A204.1 (cell line): ENCODE measurements at regions not wholly inside any gene's neighbourhood (a gene's known extent, or its start where the extent isn't known, plus 50 kb on each side); places are given as distances from the start of the nearest gene placed in this dataset.
"Not testable (repeated sequence)": the region's sequence is repeated elsewhere in the genome, so short reads cannot be mapped to it uniquely, and the experiment has no call there.

Experiments used
- FAIRE-seq: peaks from 2 replicates; lab custom pipeline; 2012; peaks lifted over from hg19 to GRCh38; lab: Jason Lieb, UNC

DNA sequence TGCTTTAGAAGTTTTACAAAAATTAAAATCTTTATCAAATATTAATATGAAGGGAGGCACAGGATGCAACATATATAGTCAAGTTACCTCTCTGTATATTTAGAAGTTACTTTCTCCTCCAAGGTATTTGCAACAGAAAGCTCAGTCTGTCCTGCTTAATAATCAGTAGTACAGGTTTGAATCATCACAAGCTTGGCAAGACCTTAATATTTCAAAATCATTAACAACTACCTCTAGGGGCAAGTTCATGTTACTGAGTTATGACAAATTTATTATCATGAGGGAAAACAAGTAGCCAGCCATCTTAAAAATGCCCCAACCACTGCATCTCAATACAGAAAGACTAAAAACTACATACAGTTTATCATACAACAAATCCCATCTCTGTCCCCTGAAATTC lies 116.0 kb downstream of the PMAIP1 start:
- FAIRE-seq: not testable (repeated sequence)

GRCh38 chr18:60013148-60013547 lies 113.4 kb downstream of the PMAIP1 start:
- FAIRE-seq: not testable (repeated sequence)

DNA sequence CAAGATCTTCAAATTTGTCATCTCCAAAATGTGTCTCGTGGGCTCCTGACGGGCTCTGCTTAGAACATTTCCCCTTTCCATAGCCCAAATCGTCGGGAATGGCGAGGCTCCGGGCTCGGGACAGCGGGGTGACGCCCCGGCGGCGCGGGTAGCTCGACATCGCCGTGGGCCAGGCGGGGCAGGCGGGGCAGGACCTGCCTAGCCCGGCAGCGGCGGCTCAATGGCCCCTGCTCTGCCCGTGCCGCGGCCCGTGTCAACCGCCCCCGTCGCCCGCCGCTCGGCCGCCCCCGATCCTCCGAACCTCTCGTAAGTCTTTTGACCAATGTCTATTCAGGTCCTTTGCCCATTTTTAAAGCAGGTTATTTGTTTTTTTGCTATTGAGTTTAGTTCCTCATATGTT lies 111.2 kb downstream of the PMAIP1 start:
- no peak for FAIRE-seq

DNA sequence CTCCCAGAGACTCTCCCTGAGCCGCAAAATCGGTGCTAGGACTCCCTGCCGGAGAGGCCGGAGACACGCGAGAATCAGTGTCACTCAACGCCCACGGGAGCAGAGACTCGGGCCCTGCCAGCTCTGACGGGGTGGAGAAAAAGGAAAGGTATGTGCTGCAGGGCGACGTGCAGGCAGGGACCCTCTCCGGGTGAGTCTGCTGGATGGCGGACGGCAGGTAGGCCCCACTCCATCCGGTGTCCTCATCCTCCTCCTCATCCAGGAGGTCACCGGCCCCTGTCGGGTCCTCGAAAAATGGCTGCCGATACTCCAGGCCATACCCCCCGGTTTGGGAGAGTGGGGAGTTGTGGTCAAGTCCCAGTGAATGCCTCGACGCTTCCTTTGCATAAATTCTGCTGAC lies 110.7 kb downstream of the PMAIP1 start:
- FAIRE-seq: no peak

- FAIRE-seq: no peak
Observed at GRCh38 chr18:60007661-60008060, 107.9 kb downstream of the PMAIP1 start.

DNA sequence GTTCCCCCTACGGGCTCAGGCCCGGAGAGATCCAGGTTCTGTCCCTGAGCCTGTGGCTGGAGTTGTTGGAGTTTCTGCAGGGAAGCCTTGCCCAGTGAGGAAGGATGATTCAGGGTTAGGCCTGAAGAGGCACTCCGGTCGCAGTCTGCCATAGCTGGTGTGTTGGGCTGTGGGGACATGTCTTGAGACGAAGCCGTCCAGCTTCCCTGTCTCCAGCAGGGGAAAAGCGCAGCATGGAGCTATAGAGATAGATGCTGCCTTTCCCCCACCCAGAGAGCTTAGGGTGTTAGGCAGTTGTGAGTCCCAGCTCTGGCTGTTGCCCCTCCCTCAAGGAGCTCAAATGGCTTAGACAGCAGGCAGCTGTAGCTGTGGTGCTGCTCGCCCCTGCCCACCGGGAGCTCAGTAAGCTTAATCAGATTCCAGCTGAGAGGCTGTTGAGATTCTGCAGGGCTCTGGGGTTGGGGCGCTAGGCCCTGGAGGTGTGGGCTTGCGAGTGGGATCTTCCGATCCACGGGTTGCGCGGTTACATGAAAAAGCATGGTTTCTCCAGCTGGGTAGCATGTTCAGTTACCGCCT lies 103.9 kb downstream of the PMAIP1 start:
- FAIRE-seq: no peak

GRCh38 chr18:59996370-59996966 lies 96.7 kb downstream of the PMAIP1 start:
- FAIRE-seq: no peak

DNA sequence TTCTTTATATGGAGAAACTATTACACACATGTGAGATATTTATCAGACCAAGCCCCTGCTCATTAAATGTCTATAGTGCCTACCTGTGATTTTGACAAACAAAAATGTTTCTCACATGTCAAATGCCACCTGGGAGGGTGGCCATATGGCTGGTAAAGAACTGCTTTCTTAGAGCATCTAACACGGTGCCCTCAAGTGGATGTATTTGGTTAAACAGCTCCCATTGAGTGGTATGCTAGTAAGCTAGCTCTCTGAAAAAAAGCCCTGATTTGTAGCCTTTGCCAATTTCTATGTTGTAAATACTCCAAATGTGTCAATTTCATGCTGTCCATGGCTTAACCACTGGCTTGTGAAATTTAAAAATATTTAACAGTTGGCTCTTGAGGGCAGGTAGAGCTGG lies 94.6 kb downstream of the PMAIP1 start:
- FAIRE-seq: no peak

GRCh38 chr18:59993560-59993959 lies 93.8 kb downstream of the PMAIP1 start:
- FAIRE-seq: no peak

- no peak for FAIRE-seq
Observed at GRCh38 chr18:59990121-59990823, 90.5 kb downstream of the PMAIP1 start.

DNA sequence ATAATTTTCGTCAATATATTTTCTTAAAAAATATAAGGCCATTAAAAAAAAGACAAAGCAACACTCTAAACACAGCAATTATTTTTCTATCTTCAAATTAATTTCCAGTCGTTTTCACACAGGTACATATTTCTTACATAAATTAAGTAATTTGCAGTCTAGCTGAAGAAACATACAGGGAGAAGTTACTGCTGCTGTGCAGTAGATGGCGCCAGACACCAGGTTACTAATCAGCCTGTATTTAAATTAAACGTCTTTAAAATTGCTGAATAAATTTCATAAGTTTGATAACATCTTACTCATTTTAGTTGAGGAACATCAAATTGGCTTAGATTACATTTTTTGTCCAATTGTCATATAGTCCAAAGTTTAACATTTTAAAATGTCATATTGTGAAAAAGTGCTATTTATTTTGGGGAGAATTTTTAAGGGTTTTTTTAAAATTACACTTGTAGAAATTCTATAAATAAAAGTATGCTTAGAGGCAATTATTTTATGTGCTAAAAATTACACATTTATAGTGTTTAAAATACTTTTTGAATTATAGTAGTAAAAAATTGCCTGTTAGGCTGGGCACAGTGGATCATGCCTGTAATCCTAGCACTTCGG lies 88.4 kb downstream of the PMAIP1 start:
- peak; percentile 95 for FAIRE-seq

DNA sequence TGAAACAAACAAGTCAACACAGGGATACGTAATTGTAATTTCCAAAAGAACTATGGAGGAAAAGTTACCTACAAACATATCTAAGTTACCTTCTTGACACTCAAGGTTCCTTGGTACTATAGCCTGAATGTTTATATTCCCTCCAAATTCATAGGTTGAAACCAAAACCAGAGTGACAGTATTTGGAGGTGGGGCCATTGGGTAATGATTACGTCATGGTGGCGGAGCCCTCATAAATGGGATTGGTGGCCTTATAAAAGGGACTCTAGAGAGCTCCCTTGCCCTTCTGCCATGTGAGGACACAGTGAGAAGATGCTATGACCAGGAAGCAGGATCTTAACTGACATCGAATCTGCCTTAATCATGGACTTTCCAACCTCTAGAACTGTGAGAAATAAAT lies 87.3 kb downstream of the PMAIP1 start:
- FAIRE-seq: no peak

GRCh38 chr18:59986139-59986538 lies 86.3 kb downstream of the PMAIP1 start:
- no peak for FAIRE-seq

DNA sequence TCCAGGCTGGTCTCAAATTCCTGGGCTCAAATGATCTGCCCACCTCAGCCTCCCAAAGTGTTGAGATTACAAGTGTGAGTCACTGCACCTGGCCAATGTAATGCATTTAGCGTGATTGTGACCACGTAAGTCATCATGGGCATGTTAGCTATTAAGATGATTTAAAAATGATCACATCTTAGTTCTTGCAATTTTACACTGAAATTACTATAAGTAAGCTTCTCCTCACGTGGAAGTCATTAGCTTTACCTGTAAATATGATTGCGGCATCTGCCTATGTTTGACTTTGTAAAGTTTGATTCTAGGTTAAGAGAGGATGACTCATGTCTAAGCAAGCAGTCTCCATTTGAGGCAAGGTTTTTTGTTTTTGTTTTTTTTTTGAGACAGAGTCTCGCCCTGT lies 85.5 kb downstream of the PMAIP1 start:
- no peak for FAIRE-seq

GRCh38 chr18:59983506-59983905 lies 83.7 kb downstream of the PMAIP1 start:
- no peak for FAIRE-seq

GRCh38 chr18:59980188-59980637 lies 80.4 kb downstream of the PMAIP1 start:
- FAIRE-seq: no peak

- FAIRE-seq: no peak
Observed at GRCh38 chr18:59971871-59972428, 72.2 kb downstream of the PMAIP1 start.

- not testable (repeated sequence) for FAIRE-seq
Observed at GRCh38 chr18:59971144-59971543, 71.3 kb downstream of the PMAIP1 start.

DNA sequence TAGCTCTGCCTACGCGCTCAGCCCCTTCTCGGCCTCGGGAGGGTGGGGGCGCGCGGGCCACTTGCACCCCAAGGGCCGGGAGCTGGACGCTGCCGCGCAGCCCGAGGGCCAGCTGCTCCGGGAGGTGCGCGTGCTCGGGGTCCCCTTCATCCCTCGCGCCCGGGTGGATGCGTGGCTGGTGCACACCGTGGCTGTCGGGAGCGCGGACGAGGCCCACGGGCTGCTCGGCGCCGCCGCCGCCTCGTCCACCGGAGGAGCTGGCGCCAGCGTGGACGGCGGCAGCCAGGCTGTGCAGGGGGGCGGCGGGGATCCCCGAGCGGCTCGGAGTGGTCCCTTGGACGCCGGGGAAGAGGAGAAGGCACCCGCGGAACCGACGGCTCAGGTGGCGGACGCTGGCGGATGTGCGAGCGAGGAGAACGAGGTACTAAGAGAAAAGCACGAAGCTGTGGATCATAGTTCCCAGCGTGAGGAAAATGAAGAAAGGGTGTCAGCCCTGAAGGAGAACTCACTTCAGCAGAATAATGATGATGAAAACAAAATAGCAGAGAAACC lies 69.8 kb downstream of the PMAIP1 start:
- FAIRE-seq: not testable (repeated sequence)

DNA sequence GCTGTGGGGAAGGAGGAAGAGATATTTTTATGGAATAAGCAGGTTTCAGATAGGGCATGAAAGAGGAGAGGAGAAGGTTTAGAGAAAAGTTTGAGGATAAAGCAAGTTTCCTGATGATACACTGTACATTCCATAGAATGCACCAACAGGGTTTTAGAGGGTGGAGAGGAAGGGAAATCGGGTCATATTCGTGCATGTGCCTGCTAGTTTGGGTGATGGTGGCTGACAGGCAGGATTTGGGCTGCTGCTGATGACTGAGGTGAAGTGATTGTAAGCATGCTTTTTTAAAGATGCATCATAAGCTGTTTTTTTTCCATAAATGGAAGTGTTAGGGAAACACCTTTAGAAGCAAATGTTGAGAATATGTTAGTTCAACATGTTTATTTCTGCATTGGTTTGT lies 68.8 kb downstream of the PMAIP1 start:
- no peak for FAIRE-seq

DNA sequence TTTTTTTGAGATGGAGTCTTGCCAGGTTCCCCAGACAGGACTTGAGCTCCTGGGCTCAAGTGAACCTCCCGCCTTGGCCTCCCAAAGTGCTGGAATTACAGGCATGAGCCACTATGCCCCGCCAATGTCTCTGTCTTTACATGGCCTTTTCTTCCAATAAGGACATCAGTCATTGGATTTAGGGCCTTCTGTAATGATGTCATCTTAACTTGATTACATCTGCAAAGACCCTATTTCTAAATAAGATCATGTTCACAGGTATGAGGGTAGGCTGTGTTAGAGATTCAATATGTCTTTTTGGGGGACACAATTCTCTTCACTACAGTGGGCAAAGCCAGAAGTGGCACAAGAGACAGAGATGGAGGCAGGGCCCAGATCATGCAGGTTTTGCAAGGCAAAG lies 68.1 kb downstream of the PMAIP1 start:
- no peak for FAIRE-seq

- FAIRE-seq: no peak
Observed at GRCh38 chr18:59966913-59967312, 67.1 kb downstream of the PMAIP1 start.

GRCh38 chr18:59963229-59963628 lies 63.4 kb downstream of the PMAIP1 start:
- FAIRE-seq: no peak
